GM12873 (cell line): ENCODE measurements at regions not wholly inside any gene's neighbourhood (a gene's known extent, or its start where the extent isn't known, plus 50 kb on each side); places are given as distances from the start of the nearest gene placed in this dataset.

Source experiments
- TF ChIP-seq, protein P1 (sequence below): IDR thresholded peaks from 2 replicates; pipeline ENCODE4 v1.5.1; 2012; ENCODE audit warnings: low read depth, mild to moderate bottlenecking, moderate library complexity, low read length, control low read depth; ENCODE audit not compliant: insufficient read depth; ENCODE audit errors: missing control alignments

DNA sequence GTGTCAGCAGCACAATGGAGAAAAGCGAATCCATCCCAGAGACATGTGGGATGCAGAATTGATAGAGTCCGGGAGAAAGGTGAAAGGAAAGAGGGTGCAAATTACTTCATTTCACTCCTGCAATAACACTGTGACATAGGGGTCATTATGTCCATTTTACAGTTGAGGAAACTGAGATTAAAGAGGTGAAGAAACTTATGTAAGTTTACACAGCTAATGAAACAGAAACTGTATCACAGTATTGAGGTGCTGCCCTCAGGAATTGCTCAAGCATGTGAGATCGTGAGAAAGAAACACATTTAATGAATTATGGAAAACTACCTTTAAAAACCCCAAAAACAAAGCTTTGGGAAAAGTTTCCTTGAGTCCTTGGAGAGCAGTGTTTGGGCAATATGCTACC lies 103.6 kb upstream of the PFN2 start:
- TF ChIP-seq, protein P1, sequence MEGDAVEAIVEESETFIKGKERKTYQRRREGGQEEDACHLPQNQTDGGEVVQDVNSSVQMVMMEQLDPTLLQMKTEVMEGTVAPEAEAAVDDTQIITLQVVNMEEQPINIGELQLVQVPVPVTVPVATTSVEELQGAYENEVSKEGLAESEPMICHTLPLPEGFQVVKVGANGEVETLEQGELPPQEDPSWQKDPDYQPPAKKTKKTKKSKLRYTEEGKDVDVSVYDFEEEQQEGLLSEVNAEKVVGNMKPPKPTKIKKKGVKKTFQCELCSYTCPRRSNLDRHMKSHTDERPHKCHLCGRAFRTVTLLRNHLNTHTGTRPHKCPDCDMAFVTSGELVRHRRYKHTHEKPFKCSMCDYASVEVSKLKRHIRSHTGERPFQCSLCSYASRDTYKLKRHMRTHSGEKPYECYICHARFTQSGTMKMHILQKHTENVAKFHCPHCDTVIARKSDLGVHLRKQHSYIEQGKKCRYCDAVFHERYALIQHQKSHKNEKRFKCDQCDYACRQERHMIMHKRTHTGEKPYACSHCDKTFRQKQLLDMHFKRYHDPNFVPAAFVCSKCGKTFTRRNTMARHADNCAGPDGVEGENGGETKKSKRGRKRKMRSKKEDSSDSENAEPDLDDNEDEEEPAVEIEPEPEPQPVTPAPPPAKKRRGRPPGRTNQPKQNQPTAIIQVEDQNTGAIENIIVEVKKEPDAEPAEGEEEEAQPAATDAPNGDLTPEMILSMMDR, result no peak

DNA sequence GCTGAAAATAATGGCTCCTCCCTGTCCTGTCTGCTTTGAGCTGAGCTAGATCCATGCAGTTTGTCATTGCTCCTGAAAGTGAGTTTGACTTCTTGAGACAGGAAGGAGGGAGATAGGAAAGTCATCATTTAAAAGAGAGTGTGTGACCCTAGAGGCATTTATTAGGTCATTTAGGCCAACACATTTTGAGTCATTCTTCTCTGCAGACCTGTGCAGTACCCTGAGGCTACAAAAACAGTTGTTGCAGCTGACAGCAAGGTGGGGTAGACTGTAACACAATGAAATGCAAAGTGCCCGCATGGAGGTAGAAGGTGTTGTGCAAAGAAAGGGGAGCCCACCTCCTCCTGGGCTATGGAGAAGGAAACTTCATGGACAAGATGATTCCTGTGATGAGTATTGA lies 102.8 kb upstream of the PFN2 start:
- TF ChIP-seq, protein P1, result no peak

DNA sequence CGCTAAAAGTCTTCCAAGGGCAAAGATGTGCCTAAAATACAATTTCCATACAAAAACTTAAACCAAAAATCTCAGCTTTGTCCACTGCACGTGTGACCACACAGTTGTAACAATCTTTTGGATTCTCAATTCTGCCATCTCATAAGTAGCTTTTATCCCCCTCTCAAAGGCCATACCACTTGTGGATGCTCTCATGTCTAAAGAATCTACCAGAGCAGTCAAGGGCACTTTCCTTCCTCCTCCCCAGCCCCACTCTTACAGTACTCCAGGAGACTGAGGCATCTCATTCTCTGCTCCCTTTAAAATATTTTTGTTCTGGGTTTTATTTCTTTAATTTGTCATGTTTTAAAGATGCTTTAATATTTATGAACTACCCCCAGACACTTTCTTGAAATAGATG lies 102.3 kb upstream of the PFN2 start:
- TF ChIP-seq, protein P1, result no peak

DNA sequence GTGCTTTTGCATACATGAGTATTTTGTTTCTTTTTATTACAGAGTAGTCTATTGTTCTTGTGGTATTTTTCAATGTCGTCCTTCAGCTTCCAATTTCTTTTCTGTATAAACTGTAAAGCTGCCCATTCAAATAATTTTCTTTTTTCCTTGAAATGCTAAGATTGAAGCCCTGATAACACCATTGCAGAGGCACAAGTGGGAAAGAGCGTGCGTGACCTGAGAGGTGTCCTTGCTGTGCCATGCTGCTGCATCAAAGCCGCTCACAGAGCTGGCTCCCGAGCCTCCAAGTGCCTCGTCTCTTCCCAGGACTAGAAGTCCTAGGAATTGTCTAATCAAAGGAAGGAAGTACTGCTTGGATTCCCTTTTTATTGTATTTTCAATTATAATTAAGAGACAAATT lies 101.9 kb upstream of the PFN2 start:
- TF ChIP-seq, protein P1, result no peak

DNA sequence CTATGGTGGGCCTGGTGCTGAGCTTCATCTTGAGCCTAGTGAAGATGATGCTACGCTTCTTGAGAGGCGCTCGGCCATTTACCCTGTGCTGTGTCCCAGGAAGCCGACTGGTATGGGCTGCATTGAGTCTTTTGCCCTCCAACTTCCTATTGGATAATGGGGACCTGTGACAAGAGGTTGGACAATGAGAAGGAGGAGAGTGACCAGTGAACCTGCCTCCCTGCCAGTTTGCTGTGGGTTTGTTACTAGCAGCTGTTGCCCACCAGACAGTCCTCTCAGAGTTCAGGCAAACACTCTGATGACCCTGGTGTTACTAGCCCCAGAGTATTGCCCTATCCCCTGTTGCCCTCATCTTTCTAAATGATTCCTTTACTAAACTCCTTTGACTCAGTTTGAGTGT lies 99.6 kb upstream of the PFN2 start:
- TF ChIP-seq, protein P1, result no peak

DNA sequence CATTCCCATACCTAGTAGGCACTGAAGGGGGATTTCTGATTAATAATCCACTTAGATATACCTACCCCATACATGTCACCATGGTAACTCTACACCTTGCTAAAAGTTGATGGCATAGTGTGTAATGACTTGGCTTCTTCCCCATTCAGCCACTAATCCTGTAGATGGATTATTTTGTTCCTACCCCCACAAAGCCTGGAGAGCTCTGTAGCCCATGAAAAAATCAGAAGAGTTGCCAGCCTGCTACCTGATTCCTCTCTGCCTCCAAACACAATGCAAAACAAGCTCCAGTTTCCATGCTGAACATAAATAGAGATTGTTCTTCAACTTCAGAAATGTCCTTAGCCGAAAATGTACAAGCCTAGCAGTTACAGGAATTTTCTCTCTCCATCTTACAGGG lies 98.9 kb upstream of the PFN2 start:
- TF ChIP-seq, protein P1, result no peak

DNA sequence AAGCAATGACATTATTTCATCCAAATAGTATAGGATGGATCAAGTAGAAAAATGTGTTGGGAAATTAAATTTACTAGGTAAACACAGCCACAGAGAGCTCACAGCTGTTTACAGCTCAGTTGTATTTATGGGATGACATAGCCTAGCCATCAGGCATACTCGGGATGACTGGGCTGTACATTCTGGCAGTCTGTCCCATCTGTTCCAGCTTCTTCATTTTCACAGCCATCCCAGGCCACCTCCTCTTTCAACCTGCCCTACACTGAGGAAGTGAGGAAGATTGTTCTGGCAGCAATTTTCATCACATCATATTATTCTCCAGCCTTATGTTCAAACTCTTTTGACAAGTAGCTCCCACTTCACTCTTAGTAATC lies 98.4 kb upstream of the PFN2 start:
- TF ChIP-seq, protein P1, result no peak
